ENCODE measurements at regions not wholly inside any gene's neighbourhood (a gene's known extent, or its start where the extent isn't known, plus 50 kb on each side); places are given as distances from the start of the nearest gene placed in this dataset.

- H3K36me3 Mint-ChIP-seq (ENCODE audit: low read depth): no peaks in the 10 kb centered on the region
- POLR2A ChIA-PET: no interaction called here
- no peaks in the 10 kb centered on the region for H3K4me1 Mint-ChIP-seq
- CTCF ChIA-PET: no interaction called here
- no peak overlapping the region for H3K4me3 Mint-ChIP-seq
- peaks cover 7% of the 10 kb centered on the region for H3K27me3 Mint-ChIP-seq
- no peak overlapping the region for H3K27ac Mint-ChIP-seq
- DNase-seq: no peak
- H3K9me3 Mint-ChIP-seq: no peaks in the 10 kb centered on the region
These were observed 54.4 kb upstream of the GRIP1 start for GRCh38 chr12:66733321-66733720.

GRCh38 chr12:66733839-66734238, 55.0 kb upstream of the GRIP1 start:
- H3K36me3 Mint-ChIP-seq (ENCODE audit: low read depth): no peaks in the 10 kb centered on the region
- no peak overlapping the region for H3K27ac Mint-ChIP-seq
- POLR2A ChIA-PET: no interaction called here
- H3K9me3 Mint-ChIP-seq: no peaks in the 10 kb centered on the region
- H3K4me1 Mint-ChIP-seq: no peaks in the 10 kb centered on the region
- H3K27me3 Mint-ChIP-seq: peaks cover 7% of the 10 kb centered on the region
- CTCF ChIA-PET: no interaction called here
- DNase-seq: no peak
- no peak overlapping the region for H3K4me3 Mint-ChIP-seq

GRCh38 chr12:66735275-66735674, 56.4 kb upstream of the GRIP1 start:
- ChIA-PET CTCF (no interaction called here), POLR2A (no interaction called here)
- H3K9me3 Mint-ChIP-seq: no peaks in the 10 kb centered on the region
- no peaks in the 10 kb centered on the region for H3K36me3 Mint-ChIP-seq (ENCODE audit: low read depth)
- no peak overlapping the region for H3K27ac Mint-ChIP-seq
- DNase-seq: no peak
- peaks cover 7% of the 10 kb centered on the region for H3K27me3 Mint-ChIP-seq
- no peak overlapping the region for H3K4me3 Mint-ChIP-seq
- H3K4me1 Mint-ChIP-seq: no peaks in the 10 kb centered on the region

GRCh38 chr12:66736931-66737330, 58.1 kb upstream of the GRIP1 start:
- POLR2A ChIA-PET: interaction anchor here (0.7 kb wide), 1 partner anchor 75 kb away, joined by 16 read pairs; no protein-coding TSS in a partner anchor
- no peaks in the 10 kb centered on the region for H3K36me3 Mint-ChIP-seq (ENCODE audit: low read depth)
- CTCF ChIA-PET: no interaction called here

GRCh38 chr12:66739266-66739665, 60.4 kb upstream of the GRIP1 start:
- Mint-ChIP-seq H3K36me3 (ENCODE audit: low read depth) (peaks cover 3% of the 10 kb centered on the region), H3K9me3 (peaks cover 10% of the 10 kb centered on the region), H3K4me3 (no peak overlapping the region), H3K27me3 (peaks cover 3% of the 10 kb centered on the region), H3K4me1 (peaks cover 19% of the 10 kb centered on the region), H3K27ac (no peak overlapping the region)
- ChIA-PET POLR2A (no interaction called here), CTCF (no interaction called here)
- no peak for DNase-seq

More at GRCh38 chr12:66736931-66737330, 58.1 kb upstream of the GRIP1 start:
- no peak overlapping the region for H3K27ac Mint-ChIP-seq
- no peak for DNase-seq
- peaks cover 7% of the 10 kb centered on the region for H3K27me3 Mint-ChIP-seq
- peaks cover 2% of the 10 kb centered on the region for H3K4me1 Mint-ChIP-seq
- no peaks in the 10 kb centered on the region for H3K9me3 Mint-ChIP-seq
- no peak overlapping the region for H3K4me3 Mint-ChIP-seq

- no peak overlapping the region for H3K4me3 Mint-ChIP-seq
- peaks cover 19% of the 10 kb centered on the region for H3K4me1 Mint-ChIP-seq
- H3K27me3 Mint-ChIP-seq: peaks cover 2% of the 10 kb centered on the region
- ChIA-PET POLR2A (no interaction called here), CTCF (no interaction called here)
- peaks cover 3% of the 10 kb centered on the region for H3K36me3 Mint-ChIP-seq (ENCODE audit: low read depth)
- no peak for DNase-seq
- peaks cover 13% of the 10 kb centered on the region for H3K9me3 Mint-ChIP-seq
- no peak overlapping the region for H3K27ac Mint-ChIP-seq
These were observed 61.2 kb upstream of the GRIP1 start for GRCh38 chr12:66739940-66740651.

- POLR2A ChIA-PET: no interaction called here
- Mint-ChIP-seq H3K9me3 (peaks cover 13% of the 10 kb centered on the region), H3K4me1 (peaks cover 19% of the 10 kb centered on the region), H3K4me3 (no peak overlapping the region), H3K36me3 (ENCODE audit: low read depth) (peaks cover 3% of the 10 kb centered on the region), H3K27ac (no peak overlapping the region), H3K27me3 (peaks cover 2% of the 10 kb centered on the region)
- CTCF ChIA-PET: no interaction called here
- DNase-seq: no peak
These were observed 61.9 kb upstream of the GRIP1 start for GRCh38 chr12:66740732-66741131.

GRCh38 chr12:66741919-66742318, 63.0 kb upstream of the GRIP1 start:
- no peak overlapping the region for H3K4me3 Mint-ChIP-seq
- ChIA-PET POLR2A (no interaction called here), CTCF (no interaction called here)
- peaks cover 19% of the 10 kb centered on the region for H3K4me1 Mint-ChIP-seq
- H3K27me3 Mint-ChIP-seq: peaks cover 2% of the 10 kb centered on the region
- peaks cover 3% of the 10 kb centered on the region for H3K36me3 Mint-ChIP-seq (ENCODE audit: low read depth)
- H3K27ac Mint-ChIP-seq: no peak overlapping the region
- H3K9me3 Mint-ChIP-seq: peaks cover 13% of the 10 kb centered on the region
- no peak for DNase-seq

GRCh38 chr12:66742508-66743367, 63.9 kb upstream of the GRIP1 start:
- peak overlapping the region; percentile 20 for H3K27ac Mint-ChIP-seq
- peaks cover 3% of the 10 kb centered on the region for H3K36me3 Mint-ChIP-seq (ENCODE audit: low read depth)
- POLR2A ChIA-PET: no interaction called here
- H3K27me3 Mint-ChIP-seq: peaks cover 2% of the 10 kb centered on the region
- H3K9me3 Mint-ChIP-seq: peaks cover 13% of the 10 kb centered on the region
- peaks cover 19% of the 10 kb centered on the region for H3K4me1 Mint-ChIP-seq
- H3K4me3 Mint-ChIP-seq: no peak overlapping the region
- CTCF ChIA-PET: no interaction called here
- DNase-seq: no peak

GRCh38 chr12:66744461-66744860, 65.6 kb upstream of the GRIP1 start:
- H3K4me1 Mint-ChIP-seq: peaks cover 19% of the 10 kb centered on the region
- no peak overlapping the region for H3K4me3 Mint-ChIP-seq
- H3K9me3 Mint-ChIP-seq: peaks cover 13% of the 10 kb centered on the region
- H3K36me3 Mint-ChIP-seq (ENCODE audit: low read depth): peaks cover 3% of the 10 kb centered on the region
- POLR2A ChIA-PET: no interaction called here
- no peak overlapping the region for H3K27ac Mint-ChIP-seq
- H3K27me3 Mint-ChIP-seq: peaks cover 2% of the 10 kb centered on the region
- CTCF ChIA-PET: no interaction called here
- no peak for DNase-seq

GRCh38 chr12:66744956-66745383, 66.1 kb upstream of the GRIP1 start:
- Mint-ChIP-seq H3K36me3 (ENCODE audit: low read depth) (peaks cover 3% of the 10 kb centered on the region), H3K4me3 (no peak overlapping the region), H3K27me3 (peaks cover 2% of the 10 kb centered on the region), H3K9me3 (peaks cover 13% of the 10 kb centered on the region), H3K4me1 (peaks cover 19% of the 10 kb centered on the region), H3K27ac (no peak overlapping the region)
- ChIA-PET POLR2A (no interaction called here), CTCF (no interaction called here)
- no peak for DNase-seq

GRCh38 chr12:66746489-66747201, 67.8 kb upstream of the GRIP1 start:
- Mint-ChIP-seq H3K9me3 (peaks cover 13% of the 10 kb centered on the region), H3K36me3 (ENCODE audit: low read depth) (peaks cover 3% of the 10 kb centered on the region), H3K4me1 (peaks cover 19% of the 10 kb centered on the region), H3K27ac (no peak overlapping the region), H3K27me3 (peaks cover 8% of the 10 kb centered on the region), H3K4me3 (no peak overlapping the region)
- ChIA-PET POLR2A (no interaction called here), CTCF (no interaction called here)
- DNase-seq: no peak

GRCh38 chr12:66751432-66752113, 72.7 kb upstream of the GRIP1 start:
- Mint-ChIP-seq H3K27ac (no peak overlapping the region), H3K4me3 (no peak overlapping the region), H3K27me3 (peaks cover 8% of the 10 kb centered on the region), H3K4me1 (peaks cover 9% of the 10 kb centered on the region), H3K36me3 (ENCODE audit: low read depth) (no peaks in the 10 kb centered on the region), H3K9me3 (peaks cover 3% of the 10 kb centered on the region)
- no peak for DNase-seq
- CTCF ChIA-PET: no interaction called here
- POLR2A ChIA-PET: no interaction called here

All from activated CD4-positive, alpha-beta T cell treated with anti-CD3 and anti-CD28 coated beads, Interleukin-2, amount 10 ng/mL, durations not matched to agents 7 days and 5 days (primary cell).